HepG2 (cell line): ENCODE measurements at regions not wholly inside any gene's neighbourhood (a gene's known extent, or its start where the extent isn't known, plus 50 kb on each side); places are given as distances from the start of the nearest gene placed in this dataset.

Experiments
- ATAC-seq: fragments of 200-7000 bp; cut with Tn5 transposase; 3 replicates; pipeline ENCODE4 v1.9.1; 2020; ENCODE audit warnings: mild to moderate bottlenecking, moderate library complexity
- BruUV-seq: library from RNA; stranded (reverse); fragments of 400-500 nt; replicated peaks from 2 replicates; lab custom pipeline; 2021; lab: Mats Ljungman, UMichigan
- CTCF ChIA-PET: fragments of 300-600 bp; formaldehyde crosslinking; extraction: SDS; loops from one replicate; lab custom pipeline; 2021; ENCODE audit warnings: low total read pairs, inconsistent platforms, low intra/inter-chr PET ratio; lab: Yijun Ruan, JAX
- POLR2A ChIA-PET: fragments of 350-600 bp; sonication (Branson Sonifier 250); formaldehyde crosslinking; loops from one replicate; lab custom pipeline; 2020; ENCODE audit warnings: antibody characterized with exemption, inconsistent platforms; lab: Yijun Ruan, JAX
- DNase-seq: peaks from one replicate; pipeline ENCODE4 v3.0.0-alpha.2; 2015; ENCODE audit warnings: low spot score
- FAIRE-seq: peaks from 3 replicates; lab custom pipeline; 2011; peaks lifted over from hg19 to GRCh38; lab: Jason Lieb, UNC
- H2AFZ ChIP-seq: one replicate; pipeline ENCODE4 v1.6.1; 2011; ENCODE audit warnings: low read length, inconsistent platforms
- H3K27ac ChIP-seq: fragments of 300-600 bp; 3 replicates; pipeline ENCODE4 v1.8.0; 2011; ENCODE audit warnings: mixed run types, mild to moderate bottlenecking, mixed read lengths, low read length, inconsistent platforms; ENCODE audit not compliant: insufficient read depth; ENCODE audit errors: extremely low read length
- H3K27me3 ChIP-seq, 2 experiments: fragments of 200-600 bp in 1 of 2; 2 replicates in 1 of 2; 3 replicates in 1 of 2; pipeline versions ENCODE4 v1.6.0 to v1.8.0; 2011; ENCODE audit warnings: low read length in 2 of 2, mild to moderate bottlenecking in 2 of 2, moderate library complexity in 2 of 2, inconsistent platforms in 1 of 2; ENCODE audit not compliant: insufficient read depth in 2 of 2, control insufficient read depth in 1 of 2
- H3K36me3 ChIP-seq, 2 experiments: fragments of 200-600 bp in 1 of 2; replicated peaks in 1 of 2; 2 replicates in 1 of 2; 3 replicates in 1 of 2; pipeline versions ENCODE4 v1.5.1 to v1.8.0; 2011; ENCODE audit warnings: low read length in 2 of 2, inconsistent platforms in 1 of 2; ENCODE audit not compliant: insufficient read depth in 2 of 2, control insufficient read depth in 1 of 2
- H3K4me1 ChIP-seq: 2 replicates; pipeline ENCODE4 v1.5.1; 2012; ENCODE audit warnings: low read length, inconsistent platforms; ENCODE audit not compliant: insufficient read depth
- H3K4me2 ChIP-seq: 2 replicates; pipeline ENCODE4 v1.6.0; 2011; ENCODE audit warnings: low read depth, low read length, inconsistent platforms
- H3K4me3 ChIP-seq, 3 experiments: fragments of 200-600 bp in 1 of 3; sonication (generic), shearing (Covaris generic) in 1 of 3; replicated peaks in 1 of 3; 2 replicates each; pipeline ENCODE4 v1.5.1; 2011 to 2016; ENCODE audit warnings: low read length in 3 of 3, inconsistent platforms in 2 of 3, low read depth in 2 of 3, mild to moderate bottlenecking in 2 of 3, control low read depth in 1 of 3, mixed read lengths in 1 of 3; ENCODE audit not compliant: insufficient read depth in 1 of 3
- H3K79me2 ChIP-seq: one replicate; pipeline ENCODE4 v1.6.1; 2011; ENCODE audit warnings: low read length, inconsistent platforms; ENCODE audit not compliant: insufficient read depth
- H3K9ac ChIP-seq: 2 replicates; pipeline ENCODE4 v1.6.0; 2011; ENCODE audit warnings: mild to moderate bottlenecking, low read depth, low read length, inconsistent platforms; ENCODE audit not compliant: insufficient read depth
- H3K9me3 ChIP-seq: 2 replicates; pipeline ENCODE4 v1.5.1; 2012; ENCODE audit warnings: mild to moderate bottlenecking, low read length
- H4K20me1 ChIP-seq: 2 replicates; pipeline ENCODE4 v1.6.0; 2011; ENCODE audit warnings: inconsistent platforms, mild to moderate bottlenecking, low read length, moderate library complexity; ENCODE audit not compliant: insufficient read depth
- NPAS2 ChIP-seq: sonication (generic); formaldehyde crosslinking; IDR thresholded peaks from 2 replicates; pipeline ENCODE4 v1.8.0; 2022; ENCODE audit warnings: mild to moderate bottlenecking, missing genetic modification reagents, borderline replicate concordance
- PITX1 ChIP-seq: sonication (generic); formaldehyde crosslinking; IDR thresholded peaks from 2 replicates; pipeline ENCODE4 v1.5.1; 2020; ENCODE audit warnings: mild to moderate bottlenecking, missing genetic modification reagents
- STAG1 ChIP-seq: sonication (generic); formaldehyde crosslinking; IDR thresholded peaks from 2 replicates; pipeline ENCODE4 v1.4.0; 2020; ENCODE audit warnings: missing genetic modification reagents
- TEAD3 ChIP-seq: optimal IDR thresholded peaks from 2 replicates; pipeline ENCODE3; 2016; ENCODE audit warnings: borderline replicate concordance
- THYN1 ChIP-seq: sonication (generic); formaldehyde crosslinking; IDR thresholded peaks from 2 replicates; pipeline ENCODE4 v1.8.1; 2023; ENCODE audit warnings: low read depth, mild to moderate bottlenecking, moderate library complexity, missing genetic modification reagents, borderline replicate concordance
- ZBTB33 ChIP-seq: sonication (generic); formaldehyde crosslinking; IDR thresholded peaks from 2 replicates; pipeline ENCODE4 v1.4.0; 2020; ENCODE audit warnings: missing genetic modification reagents
- ZNF343 ChIP-seq: sonication (generic); formaldehyde crosslinking; IDR thresholded peaks from 2 replicates; pipeline ENCODE4 v1.4.0; 2020; ENCODE audit warnings: mild to moderate bottlenecking, missing genetic modification reagents
- ZNF615 ChIP-seq: sonication (generic); formaldehyde crosslinking; IDR thresholded peaks from 2 replicates; pipeline ENCODE4 v1.5.0; 2020; ENCODE audit warnings: mild to moderate bottlenecking, missing genetic modification reagents, borderline replicate concordance
- ZNF766 ChIP-seq: sonication (generic); formaldehyde crosslinking; IDR thresholded peaks from 2 replicates; pipeline ENCODE4 v1.5.0; 2020; ENCODE audit warnings: missing genetic modification reagents, borderline replicate concordance
- whole genome bisulfite sequencing: methylation state at CpG from one replicate; pipeline ENCODE4 v1.1.6; 2017; ENCODE audit warnings: low lambda C conversion rate; 5-methylcytosine and 5-hydroxymethylcytosine counted together
- in situ Hi-C: cut with HindIII; loops from 2 replicates; pipeline ENCODE4 v1.10.0; 2017; ENCODE audit warnings: low pct_unique_long_range_greater_than_20kb; ENCODE audit not compliant: extremely low pct_ligation_motif_present
- intact Hi-C: fragments of 100-400 bp; cut with micrococcal nuclease; formaldehyde crosslinking; loops from one replicate; pipeline ENCODE4 v1.10.0; 2022; ENCODE audit not compliant: unreplicated experiment
- TF ChIP-seq, protein P1 (sequence below): sonication (generic); formaldehyde crosslinking; IDR thresholded peaks from 2 replicates; pipeline ENCODE4 v1.4.0; 2020; ENCODE audit warnings: mild to moderate bottlenecking, missing genetic modification reagents

GRCh38 chr2:43169099-43169945, 57.1 kb downstream of the ZFP36L2 start:
- in situ Hi-C loops (loop anchor here (10.0 kb wide), 1 partner anchor 55 kb away; the partner anchor contains the start of gene ZFP36L2), intact Hi-C loops (loop anchor here (5.0 kb wide), 1 partner anchor 342 kb away; no protein-coding TSS in a partner anchor)
- CTCF ChIA-PET, result interaction anchor here (0.8 kb wide), 1 partner anchor 56 kb away, joined by 6 read pairs; no protein-coding TSS in a partner anchor
- FAIRE-seq, result no peak
- Histone ChIP-seq H4K20me1 (no peaks in the 10 kb centered on the region), H3K9me3 (no peaks in the 10 kb centered on the region), H3K4me2 (peak overlapping the region; percentile 52), H3K27me3 (no peaks in the 10 kb centered on the region), H2AFZ (no peak overlapping the region), H3K4me3 (peak overlapping the region in 1 of 3 experiments; percentile 30; a peak in 1 of 6 replicates), H3K36me3 (no peaks in the 10 kb centered on the region), H3K9ac (0 out of 2 replicates have a peak overlapping the region, but pooled peaks have one; percentile 2), H3K27ac (peak overlapping the region; percentile 2), H3K4me1 (peaks cover 72% of the 10 kb centered on the region), H3K79me2 (no peaks in the 10 kb centered on the region)
- BruUV-seq, result no TSS peak
- peak; percentile 37 for ATAC-seq
- WGBS, result 71% methylated on average over 22 of the region's 24 CpGs
- POLR2A ChIA-PET, result interaction anchor here (0.6 to 11.0 kb wide), 12 partner anchors 8 to 195 kb away, joined by 3 to 97 read pairs (median 6); partner anchors contain the start of gene ZFP36L2
- DNase-seq, result no peak
- TF ChIP-seq ZBTB33 (CRISPR knock-in tag) (peak; percentile 29; the same call in 1 of the 2 replicates), STAG1 (CRISPR knock-in tag) (peak; percentile 48; the same call in 1 of the 2 replicates), NPAS2 (CRISPR knock-in tag) (no peak), THYN1 (CRISPR knock-in tag) (no peak), ZNF343 (no peak), ZNF615 (CRISPR knock-in tag) (no peak), PITX1 (CRISPR knock-in tag) (no peak), TEAD3 (CRISPR knock-in tag) (peak; percentile 37), ZNF766 (CRISPR knock-in tag) (no peak)
- TF ChIP-seq, protein P1, sequence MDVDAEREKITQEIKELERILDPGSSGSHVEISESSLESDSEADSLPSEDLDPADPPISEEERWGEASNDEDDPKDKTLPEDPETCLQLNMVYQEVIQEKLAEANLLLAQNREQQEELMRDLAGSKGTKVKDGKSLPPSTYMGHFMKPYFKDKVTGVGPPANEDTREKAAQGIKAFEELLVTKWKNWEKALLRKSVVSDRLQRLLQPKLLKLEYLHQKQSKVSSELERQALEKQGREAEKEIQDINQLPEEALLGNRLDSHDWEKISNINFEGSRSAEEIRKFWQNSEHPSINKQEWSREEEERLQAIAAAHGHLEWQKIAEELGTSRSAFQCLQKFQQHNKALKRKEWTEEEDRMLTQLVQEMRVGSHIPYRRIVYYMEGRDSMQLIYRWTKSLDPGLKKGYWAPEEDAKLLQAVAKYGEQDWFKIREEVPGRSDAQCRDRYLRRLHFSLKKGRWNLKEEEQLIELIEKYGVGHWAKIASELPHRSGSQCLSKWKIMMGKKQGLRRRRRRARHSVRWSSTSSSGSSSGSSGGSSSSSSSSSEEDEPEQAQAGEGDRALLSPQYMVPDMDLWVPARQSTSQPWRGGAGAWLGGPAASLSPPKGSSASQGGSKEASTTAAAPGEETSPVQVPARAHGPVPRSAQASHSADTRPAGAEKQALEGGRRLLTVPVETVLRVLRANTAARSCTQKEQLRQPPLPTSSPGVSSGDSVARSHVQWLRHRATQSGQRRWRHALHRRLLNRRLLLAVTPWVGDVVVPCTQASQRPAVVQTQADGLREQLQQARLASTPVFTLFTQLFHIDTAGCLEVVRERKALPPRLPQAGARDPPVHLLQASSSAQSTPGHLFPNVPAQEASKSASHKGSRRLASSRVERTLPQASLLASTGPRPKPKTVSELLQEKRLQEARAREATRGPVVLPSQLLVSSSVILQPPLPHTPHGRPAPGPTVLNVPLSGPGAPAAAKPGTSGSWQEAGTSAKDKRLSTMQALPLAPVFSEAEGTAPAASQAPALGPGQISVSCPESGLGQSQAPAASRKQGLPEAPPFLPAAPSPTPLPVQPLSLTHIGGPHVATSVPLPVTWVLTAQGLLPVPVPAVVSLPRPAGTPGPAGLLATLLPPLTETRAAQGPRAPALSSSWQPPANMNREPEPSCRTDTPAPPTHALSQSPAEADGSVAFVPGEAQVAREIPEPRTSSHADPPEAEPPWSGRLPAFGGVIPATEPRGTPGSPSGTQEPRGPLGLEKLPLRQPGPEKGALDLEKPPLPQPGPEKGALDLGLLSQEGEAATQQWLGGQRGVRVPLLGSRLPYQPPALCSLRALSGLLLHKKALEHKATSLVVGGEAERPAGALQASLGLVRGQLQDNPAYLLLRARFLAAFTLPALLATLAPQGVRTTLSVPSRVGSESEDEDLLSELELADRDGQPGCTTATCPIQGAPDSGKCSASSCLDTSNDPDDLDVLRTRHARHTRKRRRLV (CRISPR knock-in tag), result no peak
